Mesothelial cell of epicardium (in vitro differentiated cells): ENCODE measurements at regions not wholly inside any gene's neighbourhood (a gene's known extent, or its start where the extent isn't known, plus 50 kb on each side); places are given as distances from the start of the nearest gene placed in this dataset.
A peak's percentile ranks its signal among the peaks of the same experiment; 100 is the strongest.
"Not testable (repeated sequence)": the region's sequence is repeated elsewhere in the genome, so short reads cannot be mapped to it uniquely, and the experiment has no call there.

Experiments
- DNase-seq, 2 experiments: peaks; one replicate each; pipeline ENCODE4 v3.0.0; 2021; ENCODE audit warnings: low spot score in 2 of 2; ENCODE audit not compliant: unreplicated experiment in 2 of 2
- H3K27ac Mint-ChIP-seq: 2 replicates; pipeline ENCODE4 v1.8.0; 2021; ENCODE audit warnings: mixed read lengths
- H3K27me3 Mint-ChIP-seq: 2 replicates; pipeline ENCODE4 v1.8.0; 2021; ENCODE audit warnings: low read depth, mixed read lengths
- H3K36me3 Mint-ChIP-seq: 2 replicates; pipeline ENCODE4 v1.8.0; 2021; ENCODE audit warnings: mixed read lengths
- H3K4me1 Mint-ChIP-seq: 2 replicates; pipeline ENCODE4 v1.8.0; 2021; ENCODE audit warnings: mixed read lengths
- H3K4me3 Mint-ChIP-seq: 2 replicates; pipeline ENCODE4 v1.8.0; 2021; ENCODE audit warnings: mild to moderate bottlenecking, moderate library complexity, mixed read lengths
- H3K9me3 Mint-ChIP-seq: 2 replicates; pipeline ENCODE4 v1.8.0; 2021; ENCODE audit warnings: mixed read lengths
- TF ChIP-seq, protein P1 (sequence below): fragments of 200-600 bp; sonication (generic); IDR thresholded peaks from one replicate; pipeline ENCODE4 v1.5.0; 2021; ENCODE audit warnings: antibody characterized with exemption; ENCODE audit not compliant: unreplicated experiment

DNA sequence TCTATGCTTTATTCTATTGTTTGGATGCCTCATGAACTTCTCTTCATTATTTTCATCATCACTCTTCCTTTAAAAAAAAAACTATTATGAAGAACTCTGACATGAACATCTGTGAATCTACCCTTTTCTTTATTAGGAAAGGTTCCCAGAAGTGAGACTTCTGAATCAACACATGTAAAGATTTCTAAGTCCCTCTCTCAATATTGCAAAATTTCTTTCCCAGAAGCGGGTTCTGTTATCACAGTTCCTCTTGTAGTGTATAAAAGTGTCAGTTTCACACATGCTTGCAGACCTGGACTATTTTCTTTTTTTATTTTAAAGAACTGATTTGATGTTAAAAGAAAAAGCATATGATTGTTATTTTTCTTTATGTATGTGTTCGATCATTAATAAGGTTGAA, 330.8 kb upstream of the KLF3 start:
- H3K27ac Mint-ChIP-seq: no peak overlapping the region
- H3K9me3 Mint-ChIP-seq: peaks cover 5% of the 10 kb centered on the region
- TF ChIP-seq, protein P1, sequence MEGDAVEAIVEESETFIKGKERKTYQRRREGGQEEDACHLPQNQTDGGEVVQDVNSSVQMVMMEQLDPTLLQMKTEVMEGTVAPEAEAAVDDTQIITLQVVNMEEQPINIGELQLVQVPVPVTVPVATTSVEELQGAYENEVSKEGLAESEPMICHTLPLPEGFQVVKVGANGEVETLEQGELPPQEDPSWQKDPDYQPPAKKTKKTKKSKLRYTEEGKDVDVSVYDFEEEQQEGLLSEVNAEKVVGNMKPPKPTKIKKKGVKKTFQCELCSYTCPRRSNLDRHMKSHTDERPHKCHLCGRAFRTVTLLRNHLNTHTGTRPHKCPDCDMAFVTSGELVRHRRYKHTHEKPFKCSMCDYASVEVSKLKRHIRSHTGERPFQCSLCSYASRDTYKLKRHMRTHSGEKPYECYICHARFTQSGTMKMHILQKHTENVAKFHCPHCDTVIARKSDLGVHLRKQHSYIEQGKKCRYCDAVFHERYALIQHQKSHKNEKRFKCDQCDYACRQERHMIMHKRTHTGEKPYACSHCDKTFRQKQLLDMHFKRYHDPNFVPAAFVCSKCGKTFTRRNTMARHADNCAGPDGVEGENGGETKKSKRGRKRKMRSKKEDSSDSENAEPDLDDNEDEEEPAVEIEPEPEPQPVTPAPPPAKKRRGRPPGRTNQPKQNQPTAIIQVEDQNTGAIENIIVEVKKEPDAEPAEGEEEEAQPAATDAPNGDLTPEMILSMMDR: no peak
- H3K27me3 Mint-ChIP-seq: no peaks in the 10 kb centered on the region
- no peak for DNase-seq
- H3K36me3 Mint-ChIP-seq: peaks cover 4% of the 10 kb centered on the region
- H3K4me3 Mint-ChIP-seq: no peak overlapping the region
- H3K4me1 Mint-ChIP-seq: peaks cover 28% of the 10 kb centered on the region

DNA sequence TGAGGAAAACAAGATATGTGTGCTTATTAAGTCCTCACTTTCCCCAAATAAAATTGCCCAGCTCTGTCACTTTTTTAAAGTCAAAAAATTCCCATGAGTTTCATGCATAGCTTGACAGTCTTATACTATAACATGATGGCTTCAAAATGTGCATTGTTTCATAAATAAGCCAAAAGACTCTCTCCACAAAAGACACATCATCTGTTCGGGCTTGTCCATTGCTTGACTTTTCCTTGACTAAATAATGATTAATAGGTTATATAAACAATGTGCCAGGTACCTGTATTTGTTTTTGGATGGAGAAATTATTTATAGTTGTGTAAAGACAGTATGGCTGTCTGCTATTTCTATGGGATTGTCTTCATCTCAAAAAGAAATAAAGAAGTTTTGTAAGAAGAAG, 329.2 kb upstream of the KLF3 start:
- TF ChIP-seq, protein P1: no peak
- Mint-ChIP-seq H3K9me3 (peaks cover 20% of the 10 kb centered on the region), H3K4me3 (no peak overlapping the region), H3K4me1 (peaks cover 13% of the 10 kb centered on the region), H3K27ac (peak overlapping the region; percentile 58), H3K36me3 (peaks cover 9% of the 10 kb centered on the region), H3K27me3 (no peaks in the 10 kb centered on the region)
- no peak for DNase-seq

DNA sequence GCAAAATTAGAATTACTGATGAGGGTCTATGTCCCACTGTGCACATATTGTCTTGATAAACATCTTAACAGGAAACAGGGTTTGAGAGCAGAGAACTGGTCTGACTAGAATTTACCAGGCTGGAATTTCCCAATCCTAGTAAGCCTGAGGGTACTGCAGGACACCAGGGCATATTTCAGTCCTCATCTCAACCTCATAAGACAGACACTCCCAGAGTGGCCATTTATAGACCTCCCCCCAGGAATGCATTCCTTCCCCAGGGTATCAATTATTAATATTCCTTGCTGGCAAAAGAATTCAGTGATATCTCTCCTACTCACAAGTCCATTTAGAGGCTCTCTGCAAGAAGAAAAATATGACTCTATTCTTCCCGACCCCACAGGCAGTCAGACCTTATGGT, 325.1 kb upstream of the KLF3 start:
- peaks cover 25% of the 10 kb centered on the region for H3K9me3 Mint-ChIP-seq
- not testable (repeated sequence) for H3K4me3 Mint-ChIP-seq, DNase-seq, H3K27me3 Mint-ChIP-seq, H3K4me1 Mint-ChIP-seq, H3K27ac Mint-ChIP-seq, H3K36me3 Mint-ChIP-seq

DNA sequence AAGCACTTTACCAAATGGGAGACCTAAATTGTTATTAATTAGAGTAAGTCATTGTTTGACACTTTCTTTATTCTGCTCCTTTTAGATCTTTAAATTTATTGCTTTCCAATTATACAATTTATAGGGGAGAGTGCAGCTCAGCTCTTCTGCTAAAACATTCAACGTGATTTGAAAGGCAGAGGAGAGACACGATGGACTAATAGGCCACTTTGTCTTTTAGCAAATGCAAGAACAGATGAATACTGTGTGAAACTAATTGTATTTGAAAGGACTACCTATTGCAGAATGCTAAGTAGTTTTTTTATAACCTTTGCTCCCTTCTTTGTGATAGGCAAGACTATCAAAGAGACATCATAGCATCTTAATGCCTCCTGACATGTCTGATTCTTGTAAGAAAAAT, 320.4 kb upstream of the KLF3 start:
- no peak for DNase-seq
- Mint-ChIP-seq H3K4me3 (no peak overlapping the region), H3K27ac (no peak overlapping the region), H3K9me3 (peaks cover 44% of the 10 kb centered on the region), H3K4me1 (no peaks in the 10 kb centered on the region), H3K36me3 (peaks cover 5% of the 10 kb centered on the region), H3K27me3 (no peaks in the 10 kb centered on the region)
- TF ChIP-seq, protein P1: no peak

DNA sequence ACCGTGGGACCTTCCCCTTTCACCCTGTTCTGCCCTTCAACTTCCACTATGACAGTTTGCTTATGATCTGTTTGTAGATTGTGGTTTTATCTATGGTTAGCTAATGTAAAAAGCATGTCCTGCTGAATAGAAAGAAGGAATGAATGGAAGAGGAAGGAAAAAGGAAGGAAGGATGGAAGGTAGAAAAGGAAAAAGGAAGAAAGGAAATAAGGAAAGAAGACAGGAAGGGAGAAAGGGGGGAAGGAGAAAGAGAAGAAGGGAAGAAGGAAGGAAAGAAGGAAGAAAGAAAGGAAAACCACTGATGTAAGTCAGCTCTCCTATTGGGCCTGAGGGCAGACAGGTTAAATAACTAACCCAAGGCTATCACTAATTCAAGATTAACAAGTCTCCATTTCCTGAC, 319.1 kb upstream of the KLF3 start:
- H3K4me1 Mint-ChIP-seq: no peaks in the 10 kb centered on the region
- H3K36me3 Mint-ChIP-seq: peaks cover 4% of the 10 kb centered on the region
- no peak for DNase-seq
- peaks cover 32% of the 10 kb centered on the region for H3K9me3 Mint-ChIP-seq
- no peak overlapping the region for H3K27ac Mint-ChIP-seq
- no peaks in the 10 kb centered on the region for H3K27me3 Mint-ChIP-seq
- H3K4me3 Mint-ChIP-seq: no peak overlapping the region
- TF ChIP-seq, protein P1: no peak

DNA sequence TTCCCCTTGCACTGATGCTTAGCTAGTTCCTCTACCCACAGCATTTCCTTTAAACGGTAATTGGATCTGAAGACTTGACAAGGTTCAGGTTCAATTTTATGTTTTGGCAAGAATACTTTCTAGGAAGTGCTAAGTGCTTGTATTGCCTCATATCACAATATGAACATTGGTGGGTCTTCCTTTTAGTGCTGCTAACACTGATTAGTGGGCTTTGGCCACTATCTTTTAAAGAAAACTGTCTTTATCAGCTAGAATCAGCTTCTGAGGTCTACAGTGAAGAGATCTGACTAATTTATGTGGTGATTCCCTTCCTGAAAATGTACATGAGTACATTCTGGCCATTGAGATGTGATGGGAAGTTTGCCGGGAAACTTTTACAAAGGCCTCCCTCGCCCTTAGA, 316.7 kb upstream of the KLF3 start:
- peaks cover 46% of the 10 kb centered on the region for H3K9me3 Mint-ChIP-seq

More for the DNA sequence above, 316.7 kb upstream of the KLF3 start:
- TF ChIP-seq, protein P1: no peak
- no peak for DNase-seq
- Mint-ChIP-seq H3K36me3 (peaks cover 4% of the 10 kb centered on the region), H3K4me3 (no peak overlapping the region), H3K27ac (no peak overlapping the region), H3K27me3 (no peaks in the 10 kb centered on the region), H3K4me1 (no peaks in the 10 kb centered on the region)
